GM21528 (cell line): ENCODE measurements at regions not wholly inside any gene's neighbourhood (a gene's known extent, or its start where the extent isn't known, plus 50 kb on each side); places are given as distances from the start of the nearest gene placed in this dataset.

Source experiments
- ATAC-seq: cut with Tn5 transposase; IDR thresholded peaks from one replicate; pipeline ENCODE4 v1.9.1; 2021; ENCODE audit warnings: mild to moderate bottlenecking, moderate library complexity; ENCODE audit not compliant: unreplicated experiment, low FRiP score

DNA sequence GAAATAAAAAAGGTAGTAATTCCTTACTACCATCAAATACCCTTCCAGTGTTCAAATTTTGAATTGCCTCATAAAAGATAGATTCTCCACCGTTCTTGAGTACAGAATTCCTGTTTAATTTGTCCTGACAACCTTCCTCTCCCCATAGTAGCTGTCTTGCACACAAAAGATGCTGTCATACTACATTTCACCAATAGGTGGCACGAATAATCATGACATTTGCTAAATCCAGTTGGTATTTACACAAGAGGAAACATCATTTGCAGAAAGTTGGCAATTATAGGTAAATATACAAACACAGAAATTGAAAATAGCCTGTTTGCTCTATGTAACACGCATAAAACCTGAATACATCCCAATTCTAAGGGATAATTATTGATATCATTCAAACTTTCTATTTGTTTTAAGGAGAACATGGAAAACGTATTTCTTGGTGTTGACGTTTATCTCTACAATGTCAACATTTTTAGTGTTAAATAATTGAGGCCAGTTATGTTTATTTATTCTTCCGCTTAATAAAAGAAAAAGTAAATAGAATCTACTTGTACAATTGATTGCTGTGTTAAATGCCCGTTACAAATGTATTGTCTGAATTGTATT lies 58.3 kb upstream of the CLDN10 start:
- ATAC-seq = no peak

DNA sequence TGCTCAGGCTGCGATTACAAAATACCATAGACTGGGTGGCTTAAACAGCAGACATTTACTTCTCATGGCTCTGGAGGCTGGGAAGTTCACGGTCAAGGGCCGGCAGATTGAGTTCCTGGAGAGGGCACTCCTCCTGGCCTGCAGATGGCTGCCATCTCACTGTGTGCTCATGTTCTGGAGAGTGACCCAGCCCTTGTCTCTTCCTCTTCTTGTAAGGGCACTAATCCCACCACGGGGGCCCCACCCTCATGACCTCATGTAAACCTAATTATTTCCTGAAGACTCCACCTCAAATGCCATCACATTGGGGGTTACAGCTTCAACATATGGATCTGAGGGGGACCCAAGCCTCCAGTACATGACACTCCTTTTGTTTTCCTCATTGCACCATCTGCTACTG lies 56.0 kb upstream of the CLDN10 start:
- ATAC-seq = no peak

- ATAC-seq = no peak
These were observed 55.1 kb upstream of the CLDN10 start for GRCh38 chr13:95497381-95497807.

DNA sequence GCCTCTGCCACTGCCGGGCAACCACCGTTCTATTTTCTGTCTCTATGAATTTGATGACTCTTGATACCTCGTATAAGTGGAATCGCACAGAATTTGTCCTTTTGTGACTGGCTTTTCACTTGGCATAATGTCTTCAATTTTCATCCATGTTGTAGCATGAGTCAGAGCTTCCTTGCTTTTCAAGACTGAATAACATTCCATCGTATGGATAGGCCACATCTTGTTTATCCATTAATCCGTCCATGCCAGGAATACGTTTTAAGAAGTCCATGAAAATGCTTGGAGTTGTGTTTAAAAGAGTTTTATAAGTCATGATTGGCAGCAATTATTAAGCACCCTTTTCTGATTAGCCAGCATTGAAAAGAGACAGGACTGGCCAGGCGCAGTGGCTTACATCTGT lies 53.6 kb upstream of the CLDN10 start:
- ATAC-seq = no peak

GRCh38 chr13:95499811-95500712 lies 52.5 kb upstream of the CLDN10 start:
- no peak for ATAC-seq

- ATAC-seq = no peak
These were observed 50.3 kb upstream of the CLDN10 start for GRCh38 chr13:95502216-95502615.
